ENCODE measurements at regions not wholly inside any gene's neighbourhood (a gene's known extent, or its start where the extent isn't known, plus 50 kb on each side); places are given as distances from the start of the nearest gene placed in this dataset.
"Not testable (repeated sequence)": the region's sequence is repeated elsewhere in the genome, so short reads cannot be mapped to it uniquely, and the experiment has no call there.

DNA sequence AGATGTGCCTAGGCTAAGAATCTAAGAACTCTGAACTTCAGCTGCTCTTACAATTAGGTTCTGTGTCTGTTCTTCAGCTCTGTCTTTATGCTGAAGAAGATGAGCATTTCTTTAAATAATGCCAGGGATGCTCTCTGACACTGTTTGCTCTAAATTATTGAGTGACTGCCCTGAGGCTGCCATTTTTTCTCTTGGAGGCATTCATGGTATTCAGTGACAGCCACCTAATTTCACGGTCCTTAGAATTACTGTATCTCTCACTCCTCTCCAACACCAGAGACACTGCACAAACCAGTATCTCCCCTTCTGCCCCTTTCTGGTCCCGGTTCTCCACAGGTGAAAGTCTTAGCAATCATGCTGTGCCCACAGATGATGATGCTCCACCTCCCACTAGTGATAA, 123.6 kb upstream of the MPHOSPH6 start:
- DNase-seq: no peak

- no peak for DNase-seq
Observed at GRCh38 chr16:82287937-82288336, 117.9 kb upstream of the MPHOSPH6 start.

DNA sequence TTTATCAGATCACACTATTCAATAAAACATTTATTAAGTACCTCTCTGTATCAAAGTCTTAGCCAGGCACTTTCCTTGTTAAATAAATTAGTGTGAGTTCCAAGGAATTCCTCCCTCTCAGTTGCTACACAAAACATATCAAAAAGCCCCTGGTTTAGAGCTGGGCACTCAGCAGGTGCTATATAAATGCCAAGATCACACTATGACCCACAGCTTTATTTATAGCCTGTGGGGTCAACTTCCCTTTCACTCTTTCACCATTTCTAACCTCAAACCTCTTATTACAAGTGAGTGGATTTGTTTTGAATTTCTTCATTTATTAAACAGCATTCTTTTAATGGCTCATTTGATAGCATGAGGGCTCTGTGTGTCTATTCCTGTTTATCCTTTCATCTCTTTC, 112.6 kb upstream of the MPHOSPH6 start:
- no peak for DNase-seq

GRCh38 chr16:82281544-82281943, 111.5 kb upstream of the MPHOSPH6 start:
- DNase-seq: no peak

DNA sequence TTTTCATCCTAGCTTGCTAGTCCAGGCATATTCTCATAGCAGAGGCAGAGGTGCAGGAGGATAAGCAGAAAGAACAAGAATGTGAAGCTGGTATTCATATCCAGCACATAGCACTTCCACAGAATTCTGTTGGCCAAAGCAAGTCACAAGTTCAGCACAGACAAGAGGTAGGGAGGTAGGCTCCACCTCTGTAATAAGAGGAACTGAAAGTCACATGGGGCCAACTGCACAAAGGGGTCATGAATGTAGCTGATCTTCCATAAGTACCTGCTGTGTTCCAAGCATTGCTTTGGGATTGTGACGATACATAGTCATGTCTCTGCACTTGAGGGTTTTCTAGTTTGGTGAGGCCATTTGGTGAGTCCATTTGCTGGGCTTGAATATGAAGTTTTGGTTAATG, 110.8 kb upstream of the MPHOSPH6 start:
- DNase-seq: no peak

- not testable (repeated sequence) for DNase-seq
Observed at GRCh38 chr16:82275349-82275748, 105.3 kb upstream of the MPHOSPH6 start.

GRCh38 chr16:82271636-82272035, 101.6 kb upstream of the MPHOSPH6 start:
- DNase-seq: no peak

- DNase-seq: not testable (repeated sequence)
Observed at GRCh38 chr16:82267675-82268074, 97.7 kb upstream of the MPHOSPH6 start.

DNA sequence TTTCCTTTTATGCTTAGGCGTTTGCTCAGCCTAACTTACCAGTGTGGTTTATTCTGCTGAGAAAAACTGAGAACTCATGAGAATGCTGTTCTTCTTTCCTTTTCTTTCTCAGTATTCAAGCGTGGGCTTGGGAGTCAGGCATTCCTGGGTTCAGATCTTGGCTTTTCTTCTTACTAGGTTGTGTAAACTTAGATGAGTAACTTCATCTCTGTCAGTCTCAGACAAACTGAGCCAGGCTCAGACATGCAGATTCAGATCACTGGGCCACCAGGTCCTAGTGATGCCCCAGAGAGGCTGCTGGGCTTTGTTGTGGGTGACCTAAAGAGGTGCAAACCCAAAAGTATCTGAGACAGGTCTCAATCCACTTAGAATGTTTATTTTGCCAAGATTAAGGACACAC, 95.8 kb upstream of the MPHOSPH6 start:
- DNase-seq: no peak

- no peak for DNase-seq
Observed at GRCh38 chr16:82264756-82265155, 94.7 kb upstream of the MPHOSPH6 start.

GRCh38 chr16:82263521-82264143, 93.6 kb upstream of the MPHOSPH6 start:
- DNase-seq: peak; percentile 31

- DNase-seq: no peak
Observed at GRCh38 chr16:82262244-82262643, 92.2 kb upstream of the MPHOSPH6 start.

- no peak for DNase-seq
Observed at GRCh38 chr16:82260212-82260795, 90.3 kb upstream of the MPHOSPH6 start.

DNA sequence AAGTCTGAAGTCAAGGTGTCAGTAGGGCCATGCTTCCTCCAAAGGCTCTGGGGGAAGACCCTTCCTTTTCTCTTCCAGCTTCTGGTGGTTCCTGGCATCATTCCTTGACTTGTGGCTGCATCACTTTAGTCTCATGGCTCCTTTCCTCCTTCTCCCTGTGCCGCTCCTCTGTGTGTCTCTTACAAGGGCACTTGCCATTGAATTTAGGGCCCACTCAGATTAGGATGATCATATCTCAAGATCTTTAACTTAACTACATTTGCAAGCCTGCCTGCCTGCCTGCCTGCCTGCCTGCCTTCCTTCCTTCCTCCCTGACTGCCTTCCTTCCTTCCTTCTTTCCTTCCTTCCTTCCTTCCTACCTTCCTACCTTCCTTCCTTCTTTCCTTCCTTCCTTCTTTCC, 89.7 kb upstream of the MPHOSPH6 start:
- DNase-seq: no peak

- no peak for DNase-seq
Observed at GRCh38 chr16:82257990-82258389, 88.0 kb upstream of the MPHOSPH6 start.

GRCh38 chr16:82252582-82252981, 82.6 kb upstream of the MPHOSPH6 start:
- DNase-seq: no peak

GRCh38 chr16:82248677-82249076, 78.7 kb upstream of the MPHOSPH6 start:
- DNase-seq: no peak

DNA sequence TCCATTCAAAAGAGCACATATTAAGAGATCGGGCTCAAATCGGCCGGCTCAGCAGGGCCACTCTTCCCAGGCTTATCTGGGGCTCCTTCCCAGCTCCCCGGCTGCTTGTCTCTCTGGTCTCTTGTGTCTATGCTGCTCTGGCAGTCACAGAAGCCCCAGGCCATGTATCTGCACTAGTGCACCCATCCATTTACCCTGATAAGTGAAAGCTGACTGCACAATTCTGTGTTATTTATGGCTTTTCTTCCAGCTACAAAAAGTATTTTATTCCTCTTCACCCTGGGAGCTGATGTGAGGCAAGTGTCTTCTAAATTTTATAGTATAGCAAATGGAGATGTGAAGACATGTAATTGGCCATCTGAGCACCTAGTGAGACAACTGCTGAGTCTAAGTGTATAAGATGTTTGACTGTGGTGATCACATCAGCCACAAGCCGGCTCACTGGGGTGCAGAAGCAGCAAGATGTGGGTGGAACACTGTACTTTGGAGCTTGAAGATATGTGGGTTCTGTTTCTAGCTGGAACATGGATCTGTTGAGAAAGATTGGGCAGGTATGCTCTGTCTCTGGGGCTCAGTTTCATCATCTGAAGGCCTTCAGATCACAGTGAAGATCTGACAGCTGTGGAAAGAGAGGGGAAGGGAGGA, 78.1 kb upstream of the MPHOSPH6 start:
- DNase-seq: no peak

DNA sequence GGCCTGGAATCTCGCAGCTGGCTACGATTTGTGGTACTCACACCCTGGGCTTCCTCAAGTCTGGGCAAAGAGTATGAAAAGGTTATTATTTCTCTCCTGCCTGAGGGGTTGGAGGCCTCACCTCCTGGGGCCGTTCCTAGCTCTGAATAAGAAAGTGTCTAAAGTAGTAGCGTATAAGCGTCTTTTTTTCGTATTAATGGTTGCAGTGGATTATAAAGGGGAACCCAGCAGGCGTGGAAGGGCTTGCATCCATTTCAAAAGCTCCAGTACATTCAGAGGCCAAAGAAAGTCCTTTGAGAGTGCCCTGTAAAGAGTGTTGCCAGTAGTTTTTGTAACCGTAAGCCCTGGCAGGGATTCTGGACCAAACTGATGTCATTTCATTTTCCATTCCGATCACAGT, 72.2 kb upstream of the MPHOSPH6 start:
- DNase-seq: no peak

GRCh38 chr16:82241469-82242052, 71.5 kb upstream of the MPHOSPH6 start:
- DNase-seq: no peak

GRCh38 chr16:82240111-82240510, 70.1 kb upstream of the MPHOSPH6 start:
- no peak for DNase-seq

DNA sequence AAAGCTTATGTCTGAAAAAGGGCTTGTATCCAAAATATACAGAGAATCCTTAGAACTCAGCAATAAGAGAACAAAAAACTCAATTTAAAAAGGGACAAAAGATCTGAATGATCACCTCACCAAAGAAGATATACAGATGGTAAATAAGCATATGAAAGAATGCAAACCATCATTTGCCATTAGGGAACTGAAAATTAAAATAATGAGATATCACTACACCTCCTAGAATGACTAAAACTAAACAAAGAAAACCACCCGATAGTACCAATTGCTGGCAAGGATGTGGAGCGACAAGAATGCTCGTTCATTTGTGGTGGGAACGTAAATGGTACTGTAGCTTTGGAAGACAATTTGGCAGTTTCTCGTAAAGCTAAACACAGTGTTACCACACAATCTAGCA, 66.9 kb upstream of the MPHOSPH6 start:
- DNase-seq: no peak

DNA sequence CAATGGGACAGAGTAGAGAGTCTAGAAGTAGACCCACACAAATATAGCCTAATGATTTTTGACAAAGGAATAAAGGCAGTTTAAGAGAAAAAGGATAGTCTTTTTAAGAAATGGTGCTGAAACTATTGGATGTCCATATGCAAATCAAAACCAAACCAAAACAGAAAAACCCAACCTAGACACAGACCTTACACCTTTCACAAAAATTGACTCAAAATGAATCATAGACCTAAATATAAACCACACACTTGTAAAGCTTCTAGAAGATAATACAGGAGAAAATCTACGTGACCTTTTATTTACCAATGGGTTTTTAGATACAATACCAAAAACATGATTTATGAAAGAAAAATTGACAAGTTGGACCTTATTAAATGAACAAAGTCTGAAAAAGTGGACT, 66.4 kb upstream of the MPHOSPH6 start:
- DNase-seq: no peak

GRCh38 chr16:82232806-82233205, 62.8 kb upstream of the MPHOSPH6 start:
- no peak for DNase-seq

Measured in stimulated activated CD4-positive, alpha-beta T cell treated with anti-CD3 and anti-CD28 coated beads, Interleukin-4, amount 100 ng/mL, for 1 hour (primary cell).